H1 (cell line): ENCODE measurements at regions not wholly inside any gene's neighbourhood (a gene's known extent, or its start where the extent isn't known, plus 50 kb on each side); places are given as distances from the start of the nearest gene placed in this dataset.

ENCODE experiments used
- CTCF ChIP-seq, 3 experiments: IDR thresholded peaks; 1 replicate in 2 of 3; 2 replicates in 1 of 3; pipeline versions ENCODE4 v1.5.1 to v1.6.1; 2011; ENCODE audit warnings: low read length in 3 of 3, mild to moderate bottlenecking in 3 of 3, inconsistent platforms in 2 of 3, low read depth in 1 of 3, moderate library complexity in 1 of 3; ENCODE audit not compliant: insufficient read depth in 1 of 3; ENCODE audit errors: control extremely low read depth in 1 of 3
- POLR2A ChIP-seq, 2 experiments: IDR thresholded peaks; 1 replicate in 1 of 2; 2 replicates in 1 of 2; pipeline ENCODE4 v1.6.1; 2011; ENCODE audit warnings: low read depth in 2 of 2, low read length in 2 of 2, mild to moderate bottlenecking in 2 of 2; ENCODE audit errors: control extremely low read depth in 1 of 2
- POLR2AphosphoS5 ChIP-seq: IDR thresholded peaks from 2 replicates; pipeline ENCODE4 v1.6.1; 2011; ENCODE audit warnings: low read depth, low read length
- SP1 ChIP-seq: IDR thresholded peaks from 2 replicates; pipeline ENCODE4 v1.6.1; 2011; ENCODE audit warnings: low read depth, low read length

DNA sequence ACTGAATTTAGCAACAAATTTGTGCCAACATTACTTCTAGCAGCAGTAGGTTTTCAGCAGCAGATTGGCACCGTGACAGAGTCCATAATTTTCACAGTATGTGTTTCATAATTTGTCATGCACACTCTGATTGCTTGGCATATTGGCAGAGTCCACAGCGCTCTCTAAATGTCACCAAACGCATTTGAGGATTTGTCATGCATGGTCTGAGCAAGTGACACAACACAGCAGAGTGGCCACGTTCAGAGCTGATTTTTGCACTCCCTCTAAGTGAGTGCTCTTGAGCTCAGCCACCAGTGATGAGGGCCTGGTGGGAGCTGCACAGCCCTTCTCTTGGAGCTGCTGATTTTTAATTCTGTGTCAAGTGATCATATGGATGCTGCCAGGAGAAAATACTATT is 1270.8 kb downstream of the ROBO1 start:
- TF ChIP-seq POLR2A (IDR thresholded peaks at IDR 0.05; ENCODE audit: control extremely low read depth in 1 of 2, low read depth in 2 of 2, low read length in 2 of 2) (no peak), POLR2AphosphoS5 (no peak), SP1 (no peak), CTCF (IDR thresholded peaks at IDR 0.05; ENCODE audit: control extremely low read depth in 1 of 3, insufficient read depth in 1 of 3, low read depth in 1 of 3, low read length in 3 of 3) (no peak)
